Prostate gland (tissue), 2 donors: ENCODE measurements at regions not wholly inside any gene's neighbourhood (a gene's known extent, or its start where the extent isn't known, plus 50 kb on each side); places are given as distances from the start of the nearest gene placed in this dataset.

ENCODE experiments used
- DNase-seq: peaks from one replicate; pipeline ENCODE4 v3.0.0-alpha.2; 2019; ENCODE audit warnings: low spot score
- H3K27ac ChIP-seq, 2 donors: fragments of 200-600 bp; sonication (generic); 2 replicates each; pipeline ENCODE4 v1.5.1; 2017 to 2019
- H3K27me3 ChIP-seq: fragments of 200-600 bp; sonication (generic); replicated peaks from 2 replicates; pipeline ENCODE4 v1.5.1; 2019; ENCODE audit not compliant: insufficient read depth
- H3K36me3 ChIP-seq, 2 donors: fragments of 200-600 bp; sonication (generic); 1 replicate in 1 of 2; 2 replicates in 1 of 2; pipeline versions ENCODE4 v1.5.1 to v1.8.1; 2017 to 2019
- H3K4me1 ChIP-seq: fragments of 200-600 bp; sonication (generic); replicated peaks from 2 replicates; pipeline ENCODE4 v1.5.1; 2019
- H3K4me3 ChIP-seq, 2 donors: fragments of 200-600 bp; sonication (generic); 2 replicates each; pipeline ENCODE4 v1.5.1; 2017 to 2019
- H3K9me3 ChIP-seq: fragments of 200-600 bp; sonication (generic); 2 replicates; pipeline ENCODE4 v1.5.1; 2017
- POLR2A ChIP-seq: fragments of 450-650 bp; IDR thresholded peaks from one replicate; pipeline ENCODE4 v1.6.1; 2016; ENCODE audit warnings: antibody characterized with exemption, mild to moderate bottlenecking
- POLR2AphosphoS5 ChIP-seq: sonication (generic); formaldehyde crosslinking; IDR thresholded peaks from one replicate; pipeline ENCODE4 v1.6.1; 2017; ENCODE audit warnings: antibody characterized with exemption
- WGBS: methylation state at CpG from one replicate; pipeline ENCODE4 v1.1.5; 2018; 5-methylcytosine and 5-hydroxymethylcytosine counted together
- intact Hi-C: fragments of 100-400 bp; cut with DNase I; formaldehyde crosslinking; loops from one replicate; pipeline ENCODE4 v1.14.2; 2022
- TF ChIP-seq, protein P1 (sequence below), 4 experiments: fragments of 200-600 bp in 2 of 4; fragments of 450-650 bp in 2 of 4; sonication (generic) in 2 of 4; IDR thresholded peaks; 1 replicate in 3 of 4; 2 replicates in 1 of 4; pipeline ENCODE4 v1.5.1; 2016 to 2019; ENCODE audit warnings: antibody characterized with exemption in 4 of 4, mild to moderate bottlenecking in 2 of 4, moderate library complexity in 2 of 4

DNA sequence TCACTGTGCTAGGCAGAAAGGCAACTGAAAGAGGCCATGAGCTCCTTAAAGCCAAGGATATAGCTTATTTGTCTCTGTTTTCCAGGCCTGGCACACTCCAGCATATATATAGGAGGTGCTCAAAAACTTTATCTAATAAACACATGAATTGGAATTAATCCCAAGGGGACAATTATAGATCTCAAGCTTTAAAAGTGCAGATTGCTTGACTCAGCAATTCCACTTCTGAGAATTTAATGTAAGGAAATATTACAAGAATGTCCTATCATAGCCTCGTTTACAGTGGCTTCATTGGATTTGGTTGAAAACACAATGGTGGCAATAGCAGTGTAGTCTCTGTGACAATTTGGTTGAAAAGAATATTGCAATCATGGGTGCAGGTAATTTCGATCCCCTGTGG lies 267.3 kb downstream of the SHQ1 start:
- no peaks in the 10 kb centered on the region for H3K36me3 ChIP-seq
- H3K4me3 ChIP-seq: no peak overlapping the region
- H3K9me3 ChIP-seq: no peaks in the 10 kb centered on the region
- H3K27ac ChIP-seq: no peak overlapping the region
- no peaks in the 10 kb centered on the region for H3K27me3 ChIP-seq
- TF ChIP-seq, protein P1, sequence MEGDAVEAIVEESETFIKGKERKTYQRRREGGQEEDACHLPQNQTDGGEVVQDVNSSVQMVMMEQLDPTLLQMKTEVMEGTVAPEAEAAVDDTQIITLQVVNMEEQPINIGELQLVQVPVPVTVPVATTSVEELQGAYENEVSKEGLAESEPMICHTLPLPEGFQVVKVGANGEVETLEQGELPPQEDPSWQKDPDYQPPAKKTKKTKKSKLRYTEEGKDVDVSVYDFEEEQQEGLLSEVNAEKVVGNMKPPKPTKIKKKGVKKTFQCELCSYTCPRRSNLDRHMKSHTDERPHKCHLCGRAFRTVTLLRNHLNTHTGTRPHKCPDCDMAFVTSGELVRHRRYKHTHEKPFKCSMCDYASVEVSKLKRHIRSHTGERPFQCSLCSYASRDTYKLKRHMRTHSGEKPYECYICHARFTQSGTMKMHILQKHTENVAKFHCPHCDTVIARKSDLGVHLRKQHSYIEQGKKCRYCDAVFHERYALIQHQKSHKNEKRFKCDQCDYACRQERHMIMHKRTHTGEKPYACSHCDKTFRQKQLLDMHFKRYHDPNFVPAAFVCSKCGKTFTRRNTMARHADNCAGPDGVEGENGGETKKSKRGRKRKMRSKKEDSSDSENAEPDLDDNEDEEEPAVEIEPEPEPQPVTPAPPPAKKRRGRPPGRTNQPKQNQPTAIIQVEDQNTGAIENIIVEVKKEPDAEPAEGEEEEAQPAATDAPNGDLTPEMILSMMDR (IDR thresholded peaks at IDR 0.05): no peak
- TF ChIP-seq POLR2AphosphoS5 (no peak), POLR2A (no peak)
- DNase-seq: no peak
- no peaks in the 10 kb centered on the region for H3K4me1 ChIP-seq
- intact Hi-C loops: no loop called here
- WGBS: 85% methylated on average over 2 of the region's 2 CpGs

DNA sequence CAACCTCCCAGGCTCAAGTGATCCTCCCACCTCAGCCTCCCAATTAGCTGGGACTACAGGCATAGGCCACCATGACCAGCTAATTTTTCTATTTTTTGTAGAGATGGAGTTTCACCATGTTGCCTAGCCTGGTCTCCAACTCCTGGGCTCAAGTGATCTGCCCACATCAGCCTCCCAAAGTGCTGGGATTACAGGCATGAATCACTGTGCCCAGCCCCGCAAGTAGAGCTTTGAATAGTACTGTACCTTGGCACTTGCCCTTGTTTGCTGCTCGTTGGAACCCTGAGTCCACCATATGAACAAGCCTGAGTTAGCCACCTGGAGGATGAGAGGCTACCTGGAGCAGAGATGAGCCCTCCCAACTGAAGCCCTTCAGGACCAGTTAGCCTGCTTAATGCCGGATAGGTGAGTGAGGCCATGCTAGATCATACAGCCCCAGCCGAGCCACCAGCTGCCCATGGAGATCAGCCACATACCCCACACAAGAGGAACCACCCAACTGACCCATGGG lies 267.9 kb downstream of the SHQ1 start:
- Histone ChIP-seq H3K27ac (no peak overlapping the region), H3K36me3 (no peaks in the 10 kb centered on the region), H3K4me1 (no peaks in the 10 kb centered on the region), H3K9me3 (no peaks in the 10 kb centered on the region), H3K27me3 (no peaks in the 10 kb centered on the region), H3K4me3 (no peak overlapping the region)
- intact Hi-C loops: no loop called here
- DNase-seq: no peak
- TF ChIP-seq POLR2AphosphoS5 (no peak), POLR2A (no peak)
- TF ChIP-seq, protein P1 (IDR thresholded peaks at IDR 0.05): no peak
- WGBS: 72% methylated on average over 4 of the region's 4 CpGs

DNA sequence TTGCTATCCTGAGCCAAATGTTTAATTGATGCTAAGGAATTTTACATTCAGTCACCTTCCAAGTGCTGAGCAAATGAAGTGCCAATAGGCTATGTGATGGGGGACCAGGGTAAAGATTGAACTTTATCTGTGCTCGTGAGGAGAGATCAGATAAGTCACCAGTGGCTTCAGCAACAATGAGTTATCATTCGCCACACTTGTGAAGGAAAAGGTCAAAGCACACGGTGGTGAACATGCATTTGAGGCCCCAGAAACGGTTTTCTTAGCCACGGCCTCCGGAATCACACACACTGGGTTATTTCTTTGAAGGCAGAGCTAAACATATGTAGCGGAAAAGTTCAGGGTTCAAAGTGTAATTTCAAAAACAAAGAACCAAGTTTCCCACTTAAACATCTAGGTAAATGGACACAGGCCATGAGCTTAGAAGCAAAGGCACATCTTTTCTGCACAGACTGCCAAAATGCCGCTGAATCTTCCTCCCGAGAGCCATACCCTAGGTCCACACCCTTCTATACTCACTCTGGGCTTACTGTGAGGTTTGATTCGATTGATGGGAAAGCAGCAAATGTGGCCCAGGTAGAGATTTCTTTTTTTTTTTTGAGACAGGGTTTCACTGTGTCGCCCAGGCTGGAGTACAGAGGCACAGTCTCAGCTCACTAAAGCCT lies 268.5 kb downstream of the SHQ1 start:
- TF ChIP-seq, protein P1 (IDR thresholded peaks at IDR 0.05): no peak
- no peak for TF ChIP-seq POLR2AphosphoS5
- TF ChIP-seq POLR2A: no peak
- Histone ChIP-seq H3K9me3 (no peaks in the 10 kb centered on the region), H3K36me3 (no peaks in the 10 kb centered on the region), H3K27ac (no peak overlapping the region), H3K4me3 (no peak overlapping the region), H3K4me1 (no peaks in the 10 kb centered on the region), H3K27me3 (no peaks in the 10 kb centered on the region)
- WGBS: 93% methylated on average over 11 of the region's 11 CpGs
- no peak for DNase-seq
- intact Hi-C loops: no loop called here

DNA sequence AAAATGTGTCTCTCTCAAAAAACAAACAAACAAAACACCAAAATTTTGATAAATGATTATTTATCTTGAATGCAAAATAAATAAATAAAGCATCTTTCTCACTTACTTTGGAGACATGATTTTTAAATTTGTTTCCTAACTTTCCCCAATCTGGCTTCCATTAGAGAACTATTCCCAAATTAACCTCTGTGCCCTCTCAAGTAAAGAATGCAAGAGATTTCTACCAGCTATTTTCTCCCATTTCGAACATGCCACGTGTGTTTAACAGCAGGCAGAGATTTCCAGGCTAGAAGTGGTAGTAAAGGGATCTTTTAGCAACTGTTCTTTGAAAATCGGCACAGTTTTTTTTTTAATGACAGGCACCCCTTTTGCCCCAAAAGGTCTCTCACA lies 269.1 kb downstream of the SHQ1 start:
- TF ChIP-seq POLR2AphosphoS5 (no peak), POLR2A (no peak)
- TF ChIP-seq, protein P1 (IDR thresholded peaks at IDR 0.05): no peak
- H3K27ac ChIP-seq: no peak overlapping the region
- 84% methylated on average over 3 of the region's 3 CpGs for WGBS
- H3K4me3 ChIP-seq: no peak overlapping the region
- no peaks in the 10 kb centered on the region for H3K9me3 ChIP-seq
- H3K4me1 ChIP-seq: no peaks in the 10 kb centered on the region
- H3K36me3 ChIP-seq: no peaks in the 10 kb centered on the region
- H3K27me3 ChIP-seq: no peaks in the 10 kb centered on the region
- no peak for DNase-seq
- intact Hi-C loops: no loop called here

DNA sequence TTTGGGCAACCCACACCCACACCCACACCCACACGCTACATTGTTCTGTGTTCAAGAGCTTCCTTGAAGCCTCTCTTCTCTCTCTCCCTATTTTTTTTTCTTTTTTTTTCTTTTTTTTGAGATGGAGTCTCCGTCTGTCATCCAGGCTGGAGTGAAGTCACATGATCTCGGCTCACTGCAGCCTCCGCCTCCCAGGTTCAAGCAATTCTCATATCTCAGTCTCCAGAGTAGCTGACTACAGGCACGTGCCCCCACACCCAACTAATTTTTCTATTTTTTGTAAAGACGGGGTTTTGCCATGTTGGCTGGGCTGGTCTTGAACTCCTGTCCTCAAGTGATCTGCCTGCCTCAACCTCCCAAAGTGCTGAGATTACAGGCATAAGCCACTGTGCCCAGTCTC lies 271.1 kb downstream of the SHQ1 start:
- 99% methylated on average over 6 of the region's 6 CpGs for WGBS
- intact Hi-C loops: no loop called here
- no peaks in the 10 kb centered on the region for H3K36me3 ChIP-seq
- no peak overlapping the region for H3K4me3 ChIP-seq
- H3K9me3 ChIP-seq: no peaks in the 10 kb centered on the region
- H3K27me3 ChIP-seq: no peaks in the 10 kb centered on the region
- no peaks in the 10 kb centered on the region for H3K4me1 ChIP-seq
- DNase-seq: no peak
- TF ChIP-seq POLR2A: no peak
- TF ChIP-seq, protein P1 (IDR thresholded peaks at IDR 0.05): no peak
- no peak for TF ChIP-seq POLR2AphosphoS5
- H3K27ac ChIP-seq: no peak overlapping the region
